ENCODE measurements at regions not wholly inside any gene's neighbourhood (a gene's known extent, or its start where the extent isn't known, plus 50 kb on each side); places are given as distances from the start of the nearest gene placed in this dataset.

GRCh38 chr13:87537951-87538350 is 133.2 kb upstream of the SLITRK5 start:
- Histone ChIP-seq H3K4me3 (replicated peaks in 1 of 3; ENCODE audit: insufficient read depth in 1 of 3, low read depth in 1 of 3, low read length in 3 of 3) (no peak overlapping the region), H4K20me1 (replicated peaks; ENCODE audit: control insufficient read depth, extremely low read depth, insufficient read depth, low read length) (no peaks in the 10 kb centered on the region), H3K27ac (ENCODE audit: insufficient read depth, low read depth, low read length) (no peak overlapping the region), H3K4me1 (ENCODE audit: control insufficient read depth, extremely low read depth, insufficient read depth, low read length) (no peaks in the 10 kb centered on the region), H3K9me3 (replicated peaks; ENCODE audit: control insufficient read depth, insufficient read depth, low read length) (peaks cover 3% of the 10 kb centered on the region), H3K4me2 (ENCODE audit: insufficient read depth, low read length) (no peak overlapping the region), H3K27me3 (ENCODE audit: control insufficient read depth in 2 of 2, insufficient read depth in 2 of 2, low read length in 2 of 2) (no peaks in the 10 kb centered on the region), H3K79me2 (ENCODE audit: control insufficient read depth, insufficient read depth, low read length) (no peaks in the 10 kb centered on the region), H2AFZ (ENCODE audit: low read depth, low read length) (no peak overlapping the region), H3K9me1 (replicated peaks; ENCODE audit: control insufficient read depth, extremely low read depth, insufficient read depth, low read length) (no peaks in the 10 kb centered on the region), H3K36me3 (ENCODE audit: control insufficient read depth in 2 of 2, extremely low read depth in 1 of 2, insufficient read depth in 2 of 2, low read length in 2 of 2) (no peaks in the 10 kb centered on the region), H3K9ac (replicated peaks; ENCODE audit: extremely low read depth, insufficient read depth, low read length) (no peak overlapping the region)
- DNase-seq (ENCODE audit: low read depth, low spot score) (no peak), FAIRE-seq (no peak)
- TF ChIP-seq GATA2 (IDR thresholded peaks at IDR 0.05; ENCODE audit: insufficient read depth, insufficient read length, low read depth, low read length) (no peak), JUN (IDR thresholded peaks at IDR 0.05; ENCODE audit: borderline replicate concordance, insufficient read depth, insufficient read length, low read depth) (no peak), FOS (IDR thresholded peaks at IDR 0.05; ENCODE audit: borderline replicate concordance, insufficient read depth, low read length) (no peak), EZH2 (IDR thresholded peaks at IDR 0.05; ENCODE audit: borderline replicate concordance, low read depth, low read length, severe bottlenecking) (no peak), MYC (IDR thresholded peaks at IDR 0.05; ENCODE audit: low read depth, low read length) (no peak)
- ChIA-PET CTCF (no interaction called here), POLR2A (no interaction called here)
- dilution Hi-C loops (cut with MboI; ENCODE audit: extremely low pct_ligation_motif_present, low sequenced_read_pairs) (no loop called here), intact Hi-C loops (cut with micrococcal nuclease) (no loop called here)
- BruUV-seq (replicated peaks), result no TSS peak

GRCh38 chr13:87538366-87539052 is 132.7 kb upstream of the SLITRK5 start:
- Histone ChIP-seq H3K27ac (ENCODE audit: insufficient read depth, low read depth, low read length) (no peak overlapping the region), H2AFZ (ENCODE audit: low read depth, low read length) (no peak overlapping the region), H3K36me3 (ENCODE audit: control insufficient read depth in 2 of 2, extremely low read depth in 1 of 2, insufficient read depth in 2 of 2, low read length in 2 of 2) (no peaks in the 10 kb centered on the region), H3K4me2 (ENCODE audit: insufficient read depth, low read length) (no peak overlapping the region), H3K9me1 (replicated peaks; ENCODE audit: control insufficient read depth, extremely low read depth, insufficient read depth, low read length) (no peaks in the 10 kb centered on the region), H4K20me1 (replicated peaks; ENCODE audit: control insufficient read depth, extremely low read depth, insufficient read depth, low read length) (no peaks in the 10 kb centered on the region), H3K9ac (replicated peaks; ENCODE audit: extremely low read depth, insufficient read depth, low read length) (no peak overlapping the region), H3K9me3 (replicated peaks; ENCODE audit: control insufficient read depth, insufficient read depth, low read length) (peaks cover 3% of the 10 kb centered on the region), H3K79me2 (ENCODE audit: control insufficient read depth, insufficient read depth, low read length) (no peaks in the 10 kb centered on the region), H3K4me3 (replicated peaks in 1 of 3; ENCODE audit: insufficient read depth in 1 of 3, low read depth in 1 of 3, low read length in 3 of 3) (no peak overlapping the region), H3K27me3 (ENCODE audit: control insufficient read depth in 2 of 2, insufficient read depth in 2 of 2, low read length in 2 of 2) (no peaks in the 10 kb centered on the region), H3K4me1 (ENCODE audit: control insufficient read depth, extremely low read depth, insufficient read depth, low read length) (no peaks in the 10 kb centered on the region)
- no TSS peak for BruUV-seq (replicated peaks)
- no peak for DNase-seq (ENCODE audit: low read depth, low spot score)
- dilution Hi-C loops (cut with MboI; ENCODE audit: extremely low pct_ligation_motif_present, low sequenced_read_pairs) (no loop called here), intact Hi-C loops (cut with micrococcal nuclease) (no loop called here)
- TF ChIP-seq POLR2AphosphoS5 (IDR thresholded peaks at IDR 0.05; ENCODE audit: insufficient read depth, low read depth, low read length) (no peak), POLR2A (IDR thresholded peaks at IDR 0.05; ENCODE audit: low read depth, low read length) (no peak), JUN (IDR thresholded peaks at IDR 0.05; ENCODE audit: borderline replicate concordance, insufficient read depth, insufficient read length, low read depth) (no peak), GATA2 (IDR thresholded peaks at IDR 0.05; ENCODE audit: insufficient read depth, insufficient read length, low read depth, low read length) (no peak), MAX (IDR thresholded peaks at IDR 0.05; ENCODE audit: insufficient read depth, insufficient read length) (no peak), EZH2 (IDR thresholded peaks at IDR 0.05; ENCODE audit: borderline replicate concordance, low read depth, low read length, severe bottlenecking) (no peak), FOS (IDR thresholded peaks at IDR 0.05; ENCODE audit: borderline replicate concordance, insufficient read depth, low read length) (no peak), CTCF (IDR thresholded peaks at IDR 0.05; ENCODE audit: extremely low read depth in 1 of 2, insufficient read depth in 1 of 2, low read depth in 1 of 2, low read length in 2 of 2) (no peak), MYC (IDR thresholded peaks at IDR 0.05; ENCODE audit: low read depth, low read length) (no peak)
- ChIA-PET POLR2A (no interaction called here), CTCF (no interaction called here)
- FAIRE-seq, result no peak
